Lung (tissue), 11 donors: ENCODE measurements at regions not wholly inside any gene's neighbourhood (a gene's known extent, or its start where the extent isn't known, plus 50 kb on each side); places are given as distances from the start of the nearest gene placed in this dataset.
A peak's percentile ranks its signal among the peaks of the same experiment; 100 is the strongest.

Source experiments
- ATAC-seq: fragments of 200-7000 bp; cut with Tn5 transposase; one replicate; pipeline ENCODE4 v1.9.1; 2020; ENCODE audit warnings: moderate number of reproducible peaks; ENCODE audit not compliant: insufficient read depth, low FRiP score
- DNase-seq, 3 donors: peaks; one replicate each; pipeline ENCODE4 v3.0.0-alpha.2; 2013 to 2017
- H3K27ac ChIP-seq, 2 donors: one replicate each; pipeline ENCODE4 v1.5.1; 2013; ENCODE audit warnings: mild to moderate bottlenecking in 2 of 2, moderate library complexity in 2 of 2, control low read depth in 1 of 2, inconsistent platforms in 1 of 2, low read depth in 1 of 2, low read length in 1 of 2
- H3K27me3 ChIP-seq, 3 donors: one replicate each; pipeline ENCODE4 v1.5.1; 2013; ENCODE audit warnings: low read length in 2 of 3; ENCODE audit not compliant: control insufficient read depth in 3 of 3, insufficient read depth in 3 of 3
- H3K36me3 ChIP-seq, 4 donors: one replicate each; pipeline ENCODE4 v1.5.1; 2013; ENCODE audit warnings: low read length in 4 of 4, mild to moderate bottlenecking in 1 of 4, moderate library complexity in 1 of 4; ENCODE audit not compliant: control insufficient read depth in 4 of 4, insufficient read depth in 4 of 4
- H3K4me1 ChIP-seq, 5 donors: one replicate each; pipeline ENCODE4 v1.5.1; 2013; ENCODE audit warnings: low read length in 5 of 5, mild to moderate bottlenecking in 2 of 5, moderate library complexity in 1 of 5; ENCODE audit not compliant: control insufficient read depth in 5 of 5, insufficient read depth in 5 of 5
- H3K4me3 ChIP-seq: one replicate; pipeline ENCODE4 v1.5.1; 2013; ENCODE audit warnings: mild to moderate bottlenecking, control low read depth, moderate library complexity
- H3K9ac ChIP-seq, 2 donors: one replicate each; pipeline ENCODE4 v1.5.1; 2013; ENCODE audit warnings: low read length in 2 of 2, control low read depth in 1 of 2; ENCODE audit not compliant: insufficient read depth in 1 of 2
- H3K9me3 ChIP-seq, 4 donors: one replicate each; pipeline ENCODE4 v1.5.1; 2013; ENCODE audit warnings: low read length in 3 of 4, mild to moderate bottlenecking in 1 of 4, moderate library complexity in 1 of 4; ENCODE audit not compliant: control insufficient read depth in 4 of 4, insufficient read depth in 3 of 4
- CTCF ChIP-seq: IDR thresholded peaks from 2 replicates; pipeline ENCODE4 v1.5.1; 2012; ENCODE audit warnings: mild to moderate bottlenecking; ENCODE audit errors: control extremely low read depth, extremely low read depth
- WGBS, 2 donors: extraction: QIAGEN DNeasy Blood & Tissue Kit; methylation state at CpG; one replicate each; pipeline ENCODE4 v1.1.7; 2013; 5-methylcytosine and 5-hydroxymethylcytosine counted together
- donor health status: control.
- donor health status: control.
- donor health status: Bipolar disorder and iron deficiency.
- donor health status: healthy.
- donor health status: DM: yes; HTN: yes; CAD: no.

DNA sequence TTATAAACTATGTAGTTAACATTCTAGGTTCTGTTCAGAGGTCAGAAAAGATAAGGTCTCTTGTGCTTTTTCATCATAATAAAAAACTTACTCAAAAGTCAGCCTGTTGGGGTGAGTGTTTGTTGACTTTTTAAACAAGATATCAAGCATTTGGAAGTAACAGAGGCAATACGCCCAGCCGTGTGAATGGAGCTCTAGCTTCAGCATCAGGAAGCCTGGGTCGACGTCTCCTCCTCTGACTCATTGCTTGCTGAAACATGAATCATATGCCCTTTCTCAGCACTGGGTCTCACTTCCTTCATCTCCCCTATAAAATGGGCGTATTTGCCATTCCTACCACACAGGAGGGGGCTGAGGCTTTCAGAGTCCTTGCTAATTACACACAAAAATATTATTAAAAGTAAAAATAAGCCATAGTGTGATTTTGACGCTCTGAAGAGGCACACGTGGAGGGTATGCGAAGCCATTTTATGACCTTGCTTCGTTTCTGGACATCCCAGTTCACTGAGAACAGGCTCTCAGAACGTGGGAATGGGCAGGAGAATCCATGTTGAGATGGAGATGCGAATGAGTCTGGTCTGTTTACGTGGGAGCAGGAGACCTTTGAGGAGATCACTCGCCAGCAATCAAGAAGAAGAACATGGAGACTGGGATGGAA is 220.8 kb upstream of the TPRG1 start:
- Histone ChIP-seq H3K27ac (peak overlapping the region; percentile 70 to 84), H3K4me1 (peaks cover 13 to 54% (median 21%) of the 10 kb centered on the region in 5 donors), H3K27me3 (no peaks in the 10 kb centered on the region), H3K9me3 (no peaks in the 10 kb centered on the region), H3K4me3 (no peak overlapping the region), H3K9ac (no peak overlapping the region), H3K36me3 (no peaks in the 10 kb centered on the region)
- TF ChIP-seq CTCF: no peak
- ATAC-seq: peak; percentile 55
- 62 to 74% methylated on average over 13 of the region's 13 CpGs for WGBS, 2 donors
- peak; percentile 70 to 95 (median 90) for DNase-seq

DNA sequence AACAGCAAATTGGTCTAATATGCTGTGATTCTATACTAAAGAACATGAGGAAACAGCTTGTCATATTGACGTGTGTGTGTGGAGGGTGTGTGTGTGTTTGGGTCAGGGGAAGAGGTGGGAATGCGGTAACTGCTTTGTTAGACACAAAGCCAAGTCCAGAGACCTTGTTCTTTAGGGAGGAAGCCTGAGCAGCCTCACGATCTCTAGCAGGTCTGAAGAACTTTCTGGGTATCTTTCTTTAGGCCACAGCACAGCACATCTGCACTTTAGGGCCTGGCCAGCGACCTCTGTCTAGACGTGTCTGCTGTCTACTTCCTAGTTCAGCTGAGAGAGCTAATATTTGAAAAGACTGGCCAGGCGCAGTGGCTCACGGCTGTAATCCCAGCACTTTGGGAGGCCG is 220.0 kb upstream of the TPRG1 start:
- Histone ChIP-seq H3K9ac (no peak overlapping the region), H3K27ac (peak overlapping the region; percentile 10 to 84), H3K4me1 (peaks cover 13 to 61% (median 21%) of the 10 kb centered on the region in 5 donors), H3K4me3 (no peak overlapping the region), H3K36me3 (no peaks in the 10 kb centered on the region), H3K27me3 (no peaks in the 10 kb centered on the region), H3K9me3 (no peaks in the 10 kb centered on the region)
- 81 to 83% methylated on average over 8 of the region's 8 CpGs for WGBS, 2 donors
- TF ChIP-seq CTCF: no peak
- ATAC-seq (no peak), DNase-seq (no peak)

GRCh38 chr3:188954590-188955208 is 217.1 kb upstream of the TPRG1 start:
- ATAC-seq: peak; percentile 80
- Histone ChIP-seq H3K9ac (no peak overlapping the region), H3K36me3 (no peaks in the 10 kb centered on the region), H3K4me1 (peaks cover 3 to 35% (median 5%) of the 10 kb centered on the region in 5 donors), H3K27me3 (no peaks in the 10 kb centered on the region), H3K27ac (peak overlapping the region in 1 of 2 donors; percentile 49), H3K4me3 (no peak overlapping the region), H3K9me3 (no peaks in the 10 kb centered on the region)
- 13 to 17% methylated on average over 3 of the region's 3 CpGs for WGBS, 2 donors
- peak; percentile 94 for TF ChIP-seq CTCF
- peak; percentile 87 to 92 (median 92) for DNase-seq
